GM12865 (cell line): ENCODE measurements at regions not wholly inside any gene's neighbourhood (a gene's known extent, or its start where the extent isn't known, plus 50 kb on each side); places are given as distances from the start of the nearest gene placed in this dataset.

Source experiments
- DNase-seq: peaks from one replicate; pipeline ENCODE4 v3.0.0; 2010; ENCODE audit warnings: low read depth
- H3K4me3 ChIP-seq: 2 replicates; pipeline ENCODE4 v1.5.1; 2011; ENCODE audit warnings: mild to moderate bottlenecking, low read depth, low read length, control low read depth
- CTCF ChIP-seq: IDR thresholded peaks from 2 replicates; pipeline ENCODE4 v1.5.1; 2011; ENCODE audit warnings: low read length, control low read depth, low read depth, inconsistent platforms; ENCODE audit not compliant: insufficient read depth; ENCODE audit errors: missing control alignments

- H3K4me3 ChIP-seq = no peak overlapping the region
- TF ChIP-seq CTCF = no peak
- no peak for DNase-seq
Measured at GRCh38 chr11:133656082-133656635, 123.9 kb upstream of the OPCML start.

DNA sequence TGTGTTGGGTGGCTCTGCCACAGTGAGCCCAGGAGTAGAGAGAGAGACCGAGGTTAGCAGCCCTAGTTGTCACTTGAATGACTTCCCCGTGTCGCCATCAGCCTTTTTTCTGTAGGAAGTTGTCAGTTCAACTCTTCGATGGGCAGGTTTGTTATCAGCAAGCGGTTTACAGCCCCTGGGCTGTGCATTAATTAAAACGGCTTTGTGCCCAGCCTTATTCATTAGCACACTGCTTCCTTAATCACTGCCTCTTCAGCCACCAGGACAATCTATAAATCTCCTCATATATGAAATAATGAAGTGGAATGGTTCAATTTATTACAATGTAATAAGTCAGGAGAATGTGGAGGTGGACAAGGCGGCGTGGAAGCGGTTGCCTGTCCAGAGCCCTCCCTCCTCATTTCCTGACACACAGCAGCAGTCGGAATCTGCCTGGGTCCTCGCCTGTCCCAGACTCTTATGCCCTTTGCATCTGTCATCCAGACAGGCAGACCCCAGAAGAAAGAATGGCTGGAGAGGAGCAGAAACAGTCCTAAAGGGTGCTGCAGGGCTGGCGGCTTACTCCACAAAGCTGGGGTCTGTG is 122.4 kb upstream of the OPCML start:
- H3K4me3 ChIP-seq = no peak overlapping the region
- no peak for TF ChIP-seq CTCF
- DNase-seq = no peak

DNA sequence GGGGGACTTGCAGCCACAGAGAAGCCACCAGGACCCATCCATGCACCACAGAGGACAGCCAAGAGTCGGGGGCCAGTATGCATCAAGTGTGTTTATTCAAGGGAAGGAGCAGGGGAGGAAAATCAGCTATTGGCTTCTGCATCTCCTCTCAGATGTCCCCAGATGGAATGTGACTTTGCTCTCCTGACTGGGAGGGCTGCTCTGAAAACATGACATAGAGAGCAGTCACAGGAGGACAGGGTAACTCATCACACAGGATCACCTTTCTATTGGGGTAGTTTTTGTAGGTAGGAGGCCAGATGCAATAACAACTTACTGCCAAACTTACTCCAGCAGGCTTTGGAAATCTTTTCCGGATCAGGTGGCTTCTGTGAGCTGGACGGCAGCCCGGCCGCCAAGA is 121.0 kb upstream of the OPCML start:
- TF ChIP-seq CTCF = no peak
- no peak overlapping the region for H3K4me3 ChIP-seq
- DNase-seq = no peak

DNA sequence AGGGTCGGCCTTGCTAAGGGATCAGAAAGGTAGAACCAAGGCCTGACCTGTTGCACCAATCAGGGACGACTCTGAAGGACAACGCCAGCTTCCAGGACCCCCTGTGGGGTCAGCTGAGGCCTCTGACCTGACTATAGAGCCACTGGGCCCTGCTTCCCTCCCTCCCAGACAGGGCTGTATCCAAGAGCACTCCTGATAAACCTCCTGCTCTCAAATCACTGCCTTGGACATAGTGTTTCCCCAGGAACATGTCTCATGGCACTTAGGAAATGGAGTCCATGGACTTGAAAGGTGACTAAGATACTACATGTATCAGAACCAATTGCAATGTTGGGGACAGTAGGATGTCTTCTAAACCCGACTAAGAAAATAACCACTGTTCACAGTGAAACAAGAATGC is 117.8 kb upstream of the OPCML start:
- DNase-seq = no peak
- H3K4me3 ChIP-seq = no peak overlapping the region
- TF ChIP-seq CTCF = no peak

- no peak overlapping the region for H3K4me3 ChIP-seq
- no peak for TF ChIP-seq CTCF
- no peak for DNase-seq
Measured at GRCh38 chr11:133649040-133649439, 116.7 kb upstream of the OPCML start.

DNA sequence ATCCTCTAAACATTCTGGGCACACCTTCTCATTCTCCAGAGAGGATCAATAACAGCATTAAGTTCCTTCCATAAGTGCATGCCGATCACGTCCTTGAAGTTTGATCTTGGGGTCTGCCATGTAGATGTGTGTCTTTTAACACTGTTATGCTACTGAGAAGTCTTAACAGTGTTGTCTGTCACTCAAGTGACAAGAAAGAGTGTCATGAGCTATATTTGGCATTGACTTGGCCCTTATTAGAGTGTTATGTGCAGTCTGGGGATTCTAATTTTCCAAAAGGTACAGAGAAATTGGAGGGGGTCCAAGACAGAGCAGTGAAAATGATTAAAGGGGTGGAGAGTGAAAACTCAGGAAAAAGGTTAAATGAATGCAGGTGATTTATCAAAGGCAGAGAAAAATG is 107.1 kb upstream of the OPCML start:
- TF ChIP-seq CTCF = no peak
- no peak for DNase-seq
- no peak overlapping the region for H3K4me3 ChIP-seq

DNA sequence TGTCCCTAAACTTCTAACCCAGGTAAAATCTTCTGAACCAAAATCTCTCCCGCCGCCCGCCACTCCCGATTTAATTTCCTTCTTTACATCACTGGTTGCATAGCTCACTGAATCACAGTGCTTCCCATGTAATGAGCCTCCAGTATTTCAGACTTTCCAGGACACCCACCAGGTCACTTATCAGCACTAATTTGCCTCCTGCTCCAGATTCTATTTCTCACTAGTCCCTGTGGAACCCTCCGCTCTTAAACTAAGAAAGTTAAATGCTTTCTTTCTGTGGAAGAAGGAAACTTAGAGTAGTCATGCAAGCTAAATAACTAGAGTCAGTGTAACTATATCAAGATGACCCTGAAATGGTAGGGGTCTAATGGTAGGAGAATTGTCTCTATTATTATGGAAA is 106.6 kb upstream of the OPCML start:
- DNase-seq = no peak
- TF ChIP-seq CTCF = no peak
- no peak overlapping the region for H3K4me3 ChIP-seq
